H1 (cell line): ENCODE measurements at regions not wholly inside any gene's neighbourhood (a gene's known extent, or its start where the extent isn't known, plus 50 kb on each side); places are given as distances from the start of the nearest gene placed in this dataset.

Source experiments
- CBX8 ChIP-seq: fragments of 300-800, 300-1000 bp; sonication (generic); IDR thresholded peaks from 2 replicates; pipeline ENCODE4 v1.7.1; 2016; ENCODE audit warnings: low read depth, low read length, borderline replicate concordance
- CHD1 ChIP-seq: IDR thresholded peaks from 2 replicates; pipeline ENCODE4 v1.6.1; 2012; ENCODE audit warnings: low read depth, low read length, improper control_type of control experiment
- CHD7 ChIP-seq: fragments of 300-600 bp; sonication (generic); IDR thresholded peaks from 2 replicates; pipeline ENCODE4 v1.7.1; 2012; ENCODE audit warnings: low read length, moderate library complexity, mild to moderate bottlenecking, inconsistent platforms; ENCODE audit not compliant: insufficient replicate concordance
- CREB1 ChIP-seq: IDR thresholded peaks from 2 replicates; pipeline ENCODE4 v1.6.1; 2012; ENCODE audit warnings: inconsistent platforms
- JUND ChIP-seq: IDR thresholded peaks from 2 replicates; pipeline ENCODE4 v1.6.1; 2011; ENCODE audit warnings: mild to moderate bottlenecking, improper control_type of control experiment, low read length
- MAFK ChIP-seq: IDR thresholded peaks from 2 replicates; pipeline ENCODE4 v1.6.1; 2012; ENCODE audit warnings: low read depth, mild to moderate bottlenecking, improper control_type of control experiment, low read length
- PHF8 ChIP-seq: fragments of 200-600 bp; sonication (generic); conservative IDR thresholded peaks from 2 replicates; pipeline ENCODE4 v1.7.1; 2012; ENCODE audit warnings: low read depth, mild to moderate bottlenecking, inconsistent platforms, low read length, moderate library complexity
- RAD21 ChIP-seq, 2 experiments: IDR thresholded peaks in 1 of 2; conservative IDR thresholded peaks in 1 of 2; 2 replicates each; pipeline ENCODE4 v1.6.1; 2011; ENCODE audit warnings: low read depth in 2 of 2, low read length in 2 of 2, improper control_type of control experiment in 1 of 2, inconsistent platforms in 1 of 2, mild to moderate bottlenecking in 1 of 2, moderate library complexity in 1 of 2
- SIX5 ChIP-seq: IDR thresholded peaks from 2 replicates; pipeline ENCODE4 v1.6.1; 2011; ENCODE audit warnings: mild to moderate bottlenecking, low read depth, low read length
- SP1 ChIP-seq: IDR thresholded peaks from 2 replicates; pipeline ENCODE4 v1.6.1; 2011; ENCODE audit warnings: low read depth, low read length
- SP2 ChIP-seq: IDR thresholded peaks from 2 replicates; pipeline ENCODE4 v1.6.1; 2012; ENCODE audit warnings: mild to moderate bottlenecking, low read length, inconsistent platforms
- SP4 ChIP-seq: IDR thresholded peaks from 2 replicates; pipeline ENCODE4 v1.6.1; 2012; ENCODE audit warnings: low read length, inconsistent platforms
- TAF1 ChIP-seq: IDR thresholded peaks from 2 replicates; pipeline ENCODE4 v1.6.1; 2011; ENCODE audit warnings: mild to moderate bottlenecking, low read depth, low read length

GRCh38 chr1:93749487-93749886 is 67.8 kb upstream of the BCAR3 start (continued):
- TF ChIP-seq CHD7 (no peak), CBX8 (no peak), MAFK (no peak), SP4 (no peak), SP2 (no peak), PHF8 (no peak), CHD1 (no peak), SIX5 (no peak), CREB1 (no peak), RAD21 (IDR thresholded peaks at IDR 0.05 in 1 of 2, conservative IDR thresholded peaks at IDR 0.05 in 1 of 2; ENCODE audit: low read depth in 2 of 2, low read length in 2 of 2) (no peak), JUND (no peak), TAF1 (no peak), SP1 (no peak)
